GM12864 (cell line): ENCODE measurements at regions not wholly inside any gene's neighbourhood (a gene's known extent, or its start where the extent isn't known, plus 50 kb on each side); places are given as distances from the start of the nearest gene placed in this dataset.
A peak's percentile ranks its signal among the peaks of the same experiment; 100 is the strongest.

Experiments
- DNase-seq: peaks from one replicate; pipeline ENCODE4 v3.0.0-alpha.2; 2011; ENCODE audit warnings: low read depth
- H3K4me3 ChIP-seq: 2 replicates; pipeline ENCODE4 v1.5.1; 2011; ENCODE audit warnings: mild to moderate bottlenecking, low read depth, low read length, control low read depth
- CTCF ChIP-seq: IDR thresholded peaks from 2 replicates; pipeline ENCODE4 v1.5.1; 2011; ENCODE audit warnings: low read depth, mild to moderate bottlenecking, moderate library complexity, low read length, control low read depth, inconsistent platforms; ENCODE audit errors: missing control alignments

GRCh38 chr10:25076506-25077177 is 60.2 kb downstream of the THNSL1 start:
- no peak for TF ChIP-seq CTCF
- DNase-seq, result no peak
- no peak overlapping the region for H3K4me3 ChIP-seq

GRCh38 chr10:25078658-25079431 is 62.4 kb downstream of the THNSL1 start:
- TF ChIP-seq CTCF, result no peak
- no peak overlapping the region for H3K4me3 ChIP-seq
- DNase-seq, result no peak

GRCh38 chr10:25080880-25081581 is 64.6 kb downstream of the THNSL1 start:
- H3K4me3 ChIP-seq, result no peak overlapping the region
- peak; percentile 35 for DNase-seq
- peak; percentile 91 for TF ChIP-seq CTCF

- DNase-seq, result no peak
- H3K4me3 ChIP-seq, result no peak overlapping the region
- no peak for TF ChIP-seq CTCF
Measured at GRCh38 chr10:25082276-25083204, 66.1 kb downstream of the THNSL1 start.

GRCh38 chr10:25083546-25084111 is 67.2 kb downstream of the THNSL1 start:
- no peak overlapping the region for H3K4me3 ChIP-seq
- TF ChIP-seq CTCF, result no peak
- no peak for DNase-seq

GRCh38 chr10:25084447-25084846 is 68.0 kb downstream of the THNSL1 start:
- no peak for DNase-seq
- no peak for TF ChIP-seq CTCF

More at GRCh38 chr10:25084447-25084846, 68.0 kb downstream of the THNSL1 start:
- no peak overlapping the region for H3K4me3 ChIP-seq
